IMR-90 (cell line): ENCODE measurements at regions not wholly inside any gene's neighbourhood (a gene's known extent, or its start where the extent isn't known, plus 50 kb on each side); places are given as distances from the start of the nearest gene placed in this dataset.

Source experiments
- ATAC-seq: fragments of 200-7000 bp; cut with Tn5 transposase; 2 replicates; pipeline ENCODE4 v1.9.1; 2020; ENCODE audit warnings: low read depth, mild to moderate bottlenecking, moderate library complexity
- BruUV-seq: library from RNA; stranded (reverse); fragments of 400-500 nt; replicated peaks from 2 replicates; lab custom pipeline; 2021; lab: Mats Ljungman, UMichigan
- CTCF ChIA-PET: fragments of 300-600 bp; formaldehyde crosslinking; extraction: SDS; loops from one replicate; lab custom pipeline; 2021; ENCODE audit warnings: antibody characterized with exemption; lab: Yijun Ruan, JAX
- POLR2A ChIA-PET: fragments of 300-600 bp; sonication (Branson Sonifier 250); formaldehyde crosslinking; loops from one replicate; lab custom pipeline; 2022; ENCODE audit warnings: antibody characterized with exemption; ENCODE audit not compliant: unreplicated experiment; lab: Charles Lee
- DNase-seq: peaks from one replicate; pipeline ENCODE4 v3.0.0; 2013
- H2AFZ ChIP-seq: replicated peaks from 2 replicates; pipeline ENCODE3; 2013; ENCODE audit warnings: low read length, mild to moderate bottlenecking; ENCODE audit not compliant: poor library complexity
- H2AK5ac ChIP-seq: 2 replicates; pipeline ENCODE4 v1.6.1; 2013; ENCODE audit warnings: low read depth, low read length, inconsistent platforms
- H2AK9ac ChIP-seq: replicated peaks from 2 replicates; pipeline ENCODE3; 2013; ENCODE audit warnings: mild to moderate bottlenecking, low read depth, low read length, moderate library complexity; ENCODE audit not compliant: poor library complexity
- H2BK120ac ChIP-seq: 2 replicates; pipeline ENCODE4 v1.6.1; 2013; ENCODE audit warnings: low read depth, low read length, inconsistent platforms
- H2BK15ac ChIP-seq: 3 replicates; pipeline ENCODE4 v1.6.1; 2013; ENCODE audit warnings: low read depth, low read length, inconsistent platforms
- H2BK20ac ChIP-seq: 2 replicates; pipeline ENCODE4 v1.6.1; 2013; ENCODE audit warnings: low read depth, mild to moderate bottlenecking, inconsistent platforms, low read length, moderate library complexity
- H2BK5ac ChIP-seq: 2 replicates; pipeline ENCODE4 v1.6.1; 2013; ENCODE audit warnings: mild to moderate bottlenecking, low read depth, low read length, inconsistent platforms; ENCODE audit not compliant: poor library complexity, severe bottlenecking
- H3K14ac ChIP-seq: replicated peaks from 2 replicates; pipeline ENCODE4 v1.6.1; 2013; ENCODE audit warnings: low read depth, low read length, inconsistent platforms
- H3K18ac ChIP-seq: 2 replicates; pipeline ENCODE4 v1.6.1; 2013; ENCODE audit warnings: low read depth, low read length, control low read depth
- H3K23ac ChIP-seq: 2 replicates; pipeline ENCODE4 v1.6.1; 2013; ENCODE audit warnings: low read depth, low read length, inconsistent platforms
- H3K27ac ChIP-seq: 2 replicates; pipeline ENCODE4 v1.5.1; 2013; ENCODE audit warnings: mild to moderate bottlenecking, control low read depth, low read length; ENCODE audit not compliant: insufficient read depth
- H3K27me3 ChIP-seq: 2 replicates; pipeline ENCODE4 v1.6.1; 2013; ENCODE audit warnings: low read length; ENCODE audit not compliant: control insufficient read depth, insufficient read depth
- H3K36me3 ChIP-seq: 2 replicates; pipeline ENCODE4 v1.6.1; 2013; ENCODE audit warnings: low read length, mixed read lengths; ENCODE audit not compliant: control insufficient read depth, insufficient read depth
- H3K4ac ChIP-seq: 2 replicates; pipeline ENCODE4 v1.6.1; 2013; ENCODE audit warnings: low read depth, low read length, inconsistent platforms
- H3K4me1 ChIP-seq: 2 replicates; pipeline ENCODE4 v1.6.1; 2013; ENCODE audit warnings: low read length, mixed read lengths; ENCODE audit not compliant: control insufficient read depth, insufficient read depth
- H3K4me2 ChIP-seq: 2 replicates; pipeline ENCODE4 v1.6.1; 2013; ENCODE audit warnings: low read depth, mild to moderate bottlenecking, control low read depth, low read length, moderate library complexity
- H3K4me3 ChIP-seq: 2 replicates; pipeline ENCODE4 v1.5.1; 2013; ENCODE audit warnings: low read depth, mild to moderate bottlenecking, control low read depth, low read length, moderate library complexity; ENCODE audit not compliant: insufficient read depth
- H3K56ac ChIP-seq: 2 replicates; pipeline ENCODE4 v1.6.1; 2013; ENCODE audit warnings: low read length, inconsistent platforms; ENCODE audit not compliant: insufficient read depth; ENCODE audit errors: extremely low read depth
- H3K79me1 ChIP-seq, 2 experiments: 2 replicates each; pipeline ENCODE4 v1.6.1; 2013; ENCODE audit warnings: low read length in 2 of 2, inconsistent platforms in 1 of 2, low read depth in 1 of 2
- H3K9ac ChIP-seq: 2 replicates; pipeline ENCODE4 v1.6.1; 2013; ENCODE audit warnings: low read depth, low read length, control low read depth
- H3K9me1 ChIP-seq: 2 replicates; pipeline ENCODE4 v1.6.1; 2013; ENCODE audit warnings: low read length, inconsistent platforms; ENCODE audit not compliant: insufficient read depth
- H3K9me3 ChIP-seq: 2 replicates; pipeline ENCODE4 v1.6.1; 2013; ENCODE audit warnings: low read length; ENCODE audit not compliant: control insufficient read depth, insufficient read depth
- H4K20me1 ChIP-seq: 2 replicates; pipeline ENCODE4 v1.6.1; 2013; ENCODE audit warnings: low read length, inconsistent platforms; ENCODE audit not compliant: insufficient read depth
- H4K5ac ChIP-seq: 2 replicates; pipeline ENCODE4 v1.6.1; 2013; ENCODE audit warnings: mild to moderate bottlenecking, low read depth, low read length, control low read depth
- H4K8ac ChIP-seq, 2 experiments: 2 replicates each; pipeline ENCODE4 v1.6.1; 2013; ENCODE audit warnings: low read depth in 2 of 2, low read length in 2 of 2, control low read depth in 1 of 2, inconsistent platforms in 1 of 2
- H4K91ac ChIP-seq: 2 replicates; pipeline ENCODE4 v1.6.1; 2013; ENCODE audit warnings: low read depth, low read length, inconsistent platforms; ENCODE audit not compliant: insufficient read depth
- MAZ ChIP-seq: IDR thresholded peaks from 2 replicates; pipeline ENCODE4 v1.6.1; 2012; ENCODE audit warnings: low read depth, mild to moderate bottlenecking, low read length, improper control_type of control experiment, moderate library complexity, borderline replicate concordance
- NFE2L2 ChIP-seq: fragments of 150-350 bp; IDR thresholded peaks from 2 replicates; pipeline ENCODE4 v1.6.1; 2016; ENCODE audit warnings: low read depth, mild to moderate bottlenecking, low read length
- SMC3 ChIP-seq: fragments of 150-350 bp; IDR thresholded peaks from 2 replicates; pipeline ENCODE4 v1.6.1; 2016; ENCODE audit warnings: low read depth, mild to moderate bottlenecking, antibody characterized with exemption, low read length, moderate library complexity
- WGBS, 2 experiments: methylation state at CpG; one replicate each; pipeline versions ENCODE4 v1.1.5 to v1.1.7; 2013; ENCODE audit warnings: missing lambda C conversion rate in 2 of 2; ENCODE audit not compliant: insufficient read length in 1 of 2; ENCODE audit errors: extremely low coverage in 2 of 2; 5-methylcytosine and 5-hydroxymethylcytosine counted together
- dilution Hi-C: fragments of 300-500 bp; cut with HindIII; formaldehyde crosslinking; loops from one replicate; pipeline ENCODE4 v1.14.3; 2018; ENCODE audit warnings: low sequenced_read_pairs; ENCODE audit not compliant: unreplicated experiment
- in situ Hi-C: fragments of 300-500 bp; cut with MboI; formaldehyde crosslinking; loops from 3 replicates; pipeline ENCODE4 v1.14.3; 2019; ENCODE audit warnings: low sequenced_read_pairs, inconsistent platforms, mixed read lengths
- intact Hi-C: fragments of 100-400 bp; cut with micrococcal nuclease; formaldehyde crosslinking; loops from 2 replicates; pipeline ENCODE4 v1.10.0; 2022
- TF ChIP-seq, protein P1 (sequence below): fragments of 150-350 bp; IDR thresholded peaks from 2 replicates; pipeline ENCODE4 v1.6.1; 2017; ENCODE audit warnings: mild to moderate bottlenecking, antibody characterized with exemption, low read length, low read depth

DNA sequence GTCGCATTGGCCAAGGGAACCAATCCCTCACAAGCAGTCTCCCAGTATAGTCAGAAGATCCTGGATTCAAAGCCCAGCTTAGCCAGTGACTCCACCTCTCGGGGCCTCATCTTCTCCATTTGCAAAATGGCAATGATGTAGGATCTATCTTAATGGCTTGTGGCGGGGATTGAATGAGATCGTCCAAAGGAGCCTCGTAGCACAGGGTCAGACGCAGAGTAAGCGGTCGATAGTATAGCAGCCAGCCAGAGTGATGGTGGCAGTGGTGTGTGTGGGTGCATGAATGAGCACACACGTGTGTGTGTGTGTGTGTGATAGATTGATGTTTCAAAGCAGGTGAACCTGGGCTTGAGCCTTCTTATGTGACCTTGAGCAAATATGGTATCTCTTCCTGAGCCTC lies 79.8 kb upstream of the WNT4 start:
- no peak overlapping the region for H2AFZ ChIP-seq
- no peak overlapping the region for H2AK5ac ChIP-seq
- no peak overlapping the region for H2BK20ac ChIP-seq
- no TSS peak for BruUV-seq
- H3K14ac ChIP-seq = no peak overlapping the region
- no peak overlapping the region for H4K91ac ChIP-seq
- H3K9me3 ChIP-seq = peaks cover 9% of the 10 kb centered on the region
- DNase-seq (no peak), ATAC-seq (no peak)
- dilution Hi-C loops (no loop called here), intact Hi-C loops (no loop called here), in situ Hi-C loops (no loop called here)
- H4K5ac ChIP-seq = no peak overlapping the region
- H3K4ac ChIP-seq = no peak overlapping the region
- no peak overlapping the region for H2BK5ac ChIP-seq
- no peak overlapping the region for H3K23ac ChIP-seq
- 100% methylated on average over 1 of the region's 9 CpGs; no CpG with 5 or more reads in 1 of the 2 experiments for WGBS, 2 experiments
- no peak overlapping the region for H3K27ac ChIP-seq
- H3K4me1 ChIP-seq = no peaks in the 10 kb centered on the region
- no peak overlapping the region for H4K8ac ChIP-seq
- no peak overlapping the region for H2BK120ac ChIP-seq
- no peak overlapping the region for H2AK9ac ChIP-seq
- H3K27me3 ChIP-seq = peaks cover 70% of the 10 kb centered on the region
- no peak overlapping the region for H3K4me3 ChIP-seq
- H4K20me1 ChIP-seq = no peaks in the 10 kb centered on the region
- H3K4me2 ChIP-seq = no peak overlapping the region
- no peaks in the 10 kb centered on the region for H3K36me3 ChIP-seq
- H3K56ac ChIP-seq = no peak overlapping the region
- ChIA-PET POLR2A (no interaction called here), CTCF (no interaction called here)
- TF ChIP-seq MAZ (no peak), SMC3 (no peak), NFE2L2 (no peak)
- TF ChIP-seq, protein P1, sequence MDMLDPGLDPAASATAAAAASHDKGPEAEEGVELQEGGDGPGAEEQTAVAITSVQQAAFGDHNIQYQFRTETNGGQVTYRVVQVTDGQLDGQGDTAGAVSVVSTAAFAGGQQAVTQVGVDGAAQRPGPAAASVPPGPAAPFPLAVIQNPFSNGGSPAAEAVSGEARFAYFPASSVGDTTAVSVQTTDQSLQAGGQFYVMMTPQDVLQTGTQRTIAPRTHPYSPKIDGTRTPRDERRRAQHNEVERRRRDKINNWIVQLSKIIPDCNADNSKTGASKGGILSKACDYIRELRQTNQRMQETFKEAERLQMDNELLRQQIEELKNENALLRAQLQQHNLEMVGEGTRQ = no peak
- H3K18ac ChIP-seq = no peak overlapping the region
- H2BK15ac ChIP-seq = no peak overlapping the region
- H3K9me1 ChIP-seq = no peaks in the 10 kb centered on the region; the same call in 1 of the 2 replicates
- no peak overlapping the region for H3K9ac ChIP-seq
- H3K79me1 ChIP-seq = no peaks in the 10 kb centered on the region
